ENCODE measurements at regions not wholly inside any gene's neighbourhood (a gene's known extent, or its start where the extent isn't known, plus 50 kb on each side); places are given as distances from the start of the nearest gene placed in this dataset.
A peak's percentile ranks its signal among the peaks of the same experiment; 100 is the strongest.

DNA sequence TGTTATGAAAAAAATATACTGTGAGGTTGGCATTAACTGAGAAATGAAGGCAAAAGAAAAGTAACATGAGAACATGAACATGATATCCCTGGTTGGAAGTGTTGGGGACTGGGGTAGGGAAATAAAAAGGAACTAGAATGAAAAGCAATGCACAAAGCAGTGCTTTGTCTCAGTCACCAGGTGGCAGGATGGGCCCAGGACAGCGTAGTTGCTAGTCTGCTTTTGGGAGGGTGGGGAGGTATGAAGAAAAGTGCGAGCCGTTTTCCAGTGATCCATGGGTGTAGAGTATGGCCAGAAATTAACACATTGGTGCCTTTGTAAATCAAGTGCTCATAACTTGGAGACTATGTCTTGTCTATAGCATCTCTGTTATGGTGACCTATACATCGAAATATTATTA lies 662.5 kb upstream of the SALL1 start:
- DNase-seq (ENCODE audit: low read depth), result no peak
- TF ChIP-seq, protein P1, sequence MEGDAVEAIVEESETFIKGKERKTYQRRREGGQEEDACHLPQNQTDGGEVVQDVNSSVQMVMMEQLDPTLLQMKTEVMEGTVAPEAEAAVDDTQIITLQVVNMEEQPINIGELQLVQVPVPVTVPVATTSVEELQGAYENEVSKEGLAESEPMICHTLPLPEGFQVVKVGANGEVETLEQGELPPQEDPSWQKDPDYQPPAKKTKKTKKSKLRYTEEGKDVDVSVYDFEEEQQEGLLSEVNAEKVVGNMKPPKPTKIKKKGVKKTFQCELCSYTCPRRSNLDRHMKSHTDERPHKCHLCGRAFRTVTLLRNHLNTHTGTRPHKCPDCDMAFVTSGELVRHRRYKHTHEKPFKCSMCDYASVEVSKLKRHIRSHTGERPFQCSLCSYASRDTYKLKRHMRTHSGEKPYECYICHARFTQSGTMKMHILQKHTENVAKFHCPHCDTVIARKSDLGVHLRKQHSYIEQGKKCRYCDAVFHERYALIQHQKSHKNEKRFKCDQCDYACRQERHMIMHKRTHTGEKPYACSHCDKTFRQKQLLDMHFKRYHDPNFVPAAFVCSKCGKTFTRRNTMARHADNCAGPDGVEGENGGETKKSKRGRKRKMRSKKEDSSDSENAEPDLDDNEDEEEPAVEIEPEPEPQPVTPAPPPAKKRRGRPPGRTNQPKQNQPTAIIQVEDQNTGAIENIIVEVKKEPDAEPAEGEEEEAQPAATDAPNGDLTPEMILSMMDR (IDR thresholded peaks at IDR 0.05; ENCODE audit: insufficient read depth, low read depth, low read length), result peak; percentile 24
- no peak overlapping the region for H3K4me3 ChIP-seq (ENCODE audit: low read depth, low read length)

DNA sequence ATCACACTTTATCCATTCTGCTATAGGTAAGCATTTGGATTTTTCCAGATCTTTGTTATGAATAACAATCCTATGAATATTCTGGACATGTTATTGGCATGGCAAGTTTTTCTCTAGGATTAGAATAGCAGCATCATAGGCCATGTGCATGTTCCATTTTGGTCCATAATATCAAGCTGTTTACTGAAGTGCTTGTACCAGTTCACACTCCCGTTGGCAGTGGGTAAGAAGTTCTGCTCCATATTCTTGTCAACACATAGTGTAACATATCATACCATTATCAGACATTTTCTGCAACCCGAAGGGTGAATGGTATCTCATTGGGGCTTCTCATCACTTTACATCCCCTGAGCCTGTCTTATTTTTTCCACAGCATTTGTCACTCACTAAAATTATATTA lies 661.9 kb upstream of the SALL1 start:
- no peak overlapping the region for H3K4me3 ChIP-seq (ENCODE audit: low read depth, low read length)
- TF ChIP-seq, protein P1 (IDR thresholded peaks at IDR 0.05; ENCODE audit: insufficient read depth, low read depth, low read length), result no peak
- no peak for DNase-seq (ENCODE audit: low read depth)

- TF ChIP-seq, protein P1 (IDR thresholded peaks at IDR 0.05; ENCODE audit: insufficient read depth, low read depth, low read length), result no peak
- no peak for DNase-seq (ENCODE audit: low read depth)
- H3K4me3 ChIP-seq (ENCODE audit: low read depth, low read length), result no peak overlapping the region
Observed at GRCh38 chr16:51807551-51807950, 656.5 kb upstream of the SALL1 start.

GRCh38 chr16:51801635-51802034 lies 650.6 kb upstream of the SALL1 start:
- no peak overlapping the region for H3K4me3 ChIP-seq (ENCODE audit: low read depth, low read length)
- TF ChIP-seq, protein P1 (IDR thresholded peaks at IDR 0.05; ENCODE audit: insufficient read depth, low read depth, low read length), result no peak
- no peak for DNase-seq (ENCODE audit: low read depth)

DNA sequence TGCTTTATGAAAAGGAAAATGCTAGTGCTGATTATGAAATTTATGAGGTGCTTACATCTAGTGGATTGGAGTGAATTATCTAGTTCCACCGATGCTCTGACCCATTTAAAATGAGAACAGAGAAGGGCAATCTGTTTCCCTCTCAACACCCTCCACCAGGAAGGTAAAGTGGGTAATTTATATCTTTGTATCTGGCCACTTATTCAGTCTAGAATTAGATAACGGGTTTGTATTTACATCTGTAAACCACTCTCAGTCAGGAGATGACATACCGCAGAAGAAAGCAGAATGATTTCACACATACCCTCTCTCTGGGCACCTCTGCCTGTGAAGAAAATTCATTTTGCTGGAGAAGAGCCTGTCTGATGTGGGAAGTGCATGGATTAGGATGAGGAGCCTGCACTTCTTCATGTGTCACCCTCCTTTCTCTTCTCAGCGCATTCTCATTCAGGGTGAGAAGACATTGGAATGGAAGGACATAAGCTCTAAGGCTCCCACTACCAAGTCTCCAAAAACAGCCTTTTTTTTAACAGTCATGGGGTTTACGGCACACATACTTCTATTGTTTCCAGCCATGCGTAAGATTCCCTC lies 646.7 kb upstream of the SALL1 start:
- DNase-seq (ENCODE audit: low read depth), result peak; percentile 77
- TF ChIP-seq, protein P1 (IDR thresholded peaks at IDR 0.05; ENCODE audit: insufficient read depth, low read depth, low read length), result no peak
- no peak overlapping the region for H3K4me3 ChIP-seq (ENCODE audit: low read depth, low read length)

DNA sequence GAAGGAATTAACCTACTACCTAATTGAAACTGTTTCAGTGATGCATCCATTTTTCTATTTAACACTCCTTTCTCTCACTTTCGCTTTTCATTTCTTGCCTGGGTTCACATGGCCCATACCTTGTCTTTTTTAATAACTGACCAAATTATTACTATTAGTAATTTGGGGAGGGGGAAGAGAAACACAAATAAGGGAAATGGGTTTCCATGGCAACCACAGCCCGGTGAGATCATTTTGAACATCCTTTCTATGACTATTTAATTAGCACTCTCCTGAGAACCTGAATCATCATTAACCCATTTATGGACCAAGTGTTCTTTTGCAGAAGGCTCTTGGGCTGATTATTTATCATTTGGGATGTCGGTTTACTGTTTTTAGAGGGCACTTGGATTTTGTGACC lies 628.2 kb upstream of the SALL1 start:
- DNase-seq (ENCODE audit: low read depth), result no peak
- H3K4me3 ChIP-seq (ENCODE audit: low read depth, low read length), result no peak overlapping the region
- TF ChIP-seq, protein P1 (IDR thresholded peaks at IDR 0.05; ENCODE audit: insufficient read depth, low read depth, low read length), result no peak
